ENCODE measurements at regions not wholly inside any gene's neighbourhood (a gene's known extent, or its start where the extent isn't known, plus 50 kb on each side); places are given as distances from the start of the nearest gene placed in this dataset.

DNA sequence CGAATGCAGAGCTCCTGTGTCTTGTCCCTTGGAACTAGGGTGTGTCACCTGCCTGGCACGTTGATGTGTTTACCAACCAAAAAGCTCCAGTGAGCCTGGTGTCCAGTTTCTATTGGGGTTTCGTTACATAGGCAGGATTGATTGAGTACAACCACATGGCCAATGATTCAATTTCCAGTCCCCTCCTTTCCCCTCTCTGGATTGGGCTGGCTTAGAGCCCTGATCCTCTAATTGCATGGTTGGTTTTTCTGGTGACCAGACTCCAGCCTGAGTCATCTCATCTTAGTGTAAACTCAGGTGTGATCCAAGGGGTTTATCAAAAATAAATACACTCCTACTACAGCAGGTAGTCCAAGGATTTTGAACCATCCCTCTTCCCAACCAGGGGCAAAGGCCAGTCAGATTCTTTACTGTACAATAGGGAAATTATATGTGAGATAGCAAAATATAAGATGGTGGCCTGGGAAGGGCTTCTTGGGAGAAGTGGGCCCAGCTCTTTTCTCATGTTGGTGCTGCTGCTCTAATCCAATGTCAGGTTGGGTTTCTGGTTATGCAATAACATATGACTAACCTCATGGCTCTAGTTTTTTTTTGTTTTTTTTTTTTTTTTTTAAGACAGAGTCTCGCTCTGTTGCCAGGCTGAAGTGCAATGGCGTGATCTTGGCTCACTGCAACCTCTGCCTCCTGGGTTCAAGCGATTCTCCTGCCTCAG, 64.7 kb upstream of the MGAT5 start:
- DNase-seq (ENCODE audit: low read depth), result no peak
- TF ChIP-seq, protein P1, sequence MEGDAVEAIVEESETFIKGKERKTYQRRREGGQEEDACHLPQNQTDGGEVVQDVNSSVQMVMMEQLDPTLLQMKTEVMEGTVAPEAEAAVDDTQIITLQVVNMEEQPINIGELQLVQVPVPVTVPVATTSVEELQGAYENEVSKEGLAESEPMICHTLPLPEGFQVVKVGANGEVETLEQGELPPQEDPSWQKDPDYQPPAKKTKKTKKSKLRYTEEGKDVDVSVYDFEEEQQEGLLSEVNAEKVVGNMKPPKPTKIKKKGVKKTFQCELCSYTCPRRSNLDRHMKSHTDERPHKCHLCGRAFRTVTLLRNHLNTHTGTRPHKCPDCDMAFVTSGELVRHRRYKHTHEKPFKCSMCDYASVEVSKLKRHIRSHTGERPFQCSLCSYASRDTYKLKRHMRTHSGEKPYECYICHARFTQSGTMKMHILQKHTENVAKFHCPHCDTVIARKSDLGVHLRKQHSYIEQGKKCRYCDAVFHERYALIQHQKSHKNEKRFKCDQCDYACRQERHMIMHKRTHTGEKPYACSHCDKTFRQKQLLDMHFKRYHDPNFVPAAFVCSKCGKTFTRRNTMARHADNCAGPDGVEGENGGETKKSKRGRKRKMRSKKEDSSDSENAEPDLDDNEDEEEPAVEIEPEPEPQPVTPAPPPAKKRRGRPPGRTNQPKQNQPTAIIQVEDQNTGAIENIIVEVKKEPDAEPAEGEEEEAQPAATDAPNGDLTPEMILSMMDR (IDR thresholded peaks at IDR 0.05; ENCODE audit: control insufficient read depth, insufficient read depth, low read depth, low read length, missing control alignments), result no peak
- no peak overlapping the region for H3K4me3 ChIP-seq (ENCODE audit: control insufficient read depth, low read depth, low read length)

DNA sequence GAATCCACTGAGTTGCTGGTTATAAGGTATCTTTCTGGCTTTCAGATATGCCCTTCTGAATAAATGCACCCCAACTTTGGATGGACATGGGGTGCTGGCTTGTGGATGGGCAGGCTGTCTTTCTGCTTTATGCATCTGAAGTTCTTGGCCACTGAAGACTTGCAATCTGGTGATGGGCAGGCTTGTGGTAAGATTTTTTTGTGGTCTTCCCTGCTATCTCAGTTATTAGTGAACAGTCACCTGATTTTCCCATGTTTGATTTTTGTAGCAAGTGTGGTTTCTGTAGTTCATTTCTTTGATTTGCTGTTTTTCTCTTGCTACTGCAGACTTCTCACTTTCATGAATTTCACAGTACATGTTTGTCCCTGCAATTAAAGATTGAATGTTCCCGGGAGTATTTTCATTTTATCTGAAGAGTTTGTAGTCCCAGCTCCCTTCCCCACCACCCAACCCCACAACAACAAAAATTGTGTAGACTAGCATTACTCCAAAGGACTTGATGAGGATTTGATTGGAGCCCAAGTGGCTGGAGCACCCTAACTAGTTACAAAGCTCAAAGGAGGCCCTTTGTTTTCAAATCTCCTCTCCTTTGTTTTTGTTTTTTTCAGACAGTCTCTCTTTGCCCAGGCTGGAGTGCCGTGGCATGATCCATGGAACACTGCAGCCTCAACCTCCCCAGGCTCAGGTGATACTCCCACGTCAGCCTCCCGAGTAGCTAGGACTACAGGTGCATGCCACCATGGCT, 63.6 kb upstream of the MGAT5 start:
- TF ChIP-seq, protein P1 (IDR thresholded peaks at IDR 0.05; ENCODE audit: control insufficient read depth, insufficient read depth, low read depth, low read length, missing control alignments), result no peak
- H3K4me3 ChIP-seq (ENCODE audit: control insufficient read depth, low read depth, low read length), result no peak overlapping the region
- DNase-seq (ENCODE audit: low read depth), result no peak

DNA sequence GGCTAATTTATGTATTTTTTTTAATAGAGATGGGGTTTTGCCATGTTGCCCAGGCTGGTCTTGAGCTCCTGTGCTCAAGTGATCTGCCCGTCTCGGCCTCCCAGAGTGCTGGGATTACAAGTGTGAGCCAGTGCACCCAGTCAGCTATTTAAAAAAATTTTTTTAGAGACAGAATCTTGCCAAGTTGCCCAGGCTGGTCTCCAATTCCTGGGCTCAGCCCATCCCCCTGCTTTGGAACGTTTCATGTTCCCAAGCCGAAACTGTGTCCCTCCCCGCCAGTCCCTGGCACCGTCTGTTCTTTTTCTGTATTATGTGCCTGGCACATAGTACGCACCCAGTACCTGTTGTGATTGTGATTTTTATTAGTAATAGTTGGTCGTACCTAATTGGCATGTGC, 63.1 kb upstream of the MGAT5 start:
- no peak overlapping the region for H3K4me3 ChIP-seq (ENCODE audit: control insufficient read depth, low read depth, low read length)
- DNase-seq (ENCODE audit: low read depth), result no peak
- TF ChIP-seq, protein P1 (IDR thresholded peaks at IDR 0.05; ENCODE audit: control insufficient read depth, insufficient read depth, low read depth, low read length, missing control alignments), result no peak

- no peak for DNase-seq (ENCODE audit: low read depth)
- TF ChIP-seq, protein P1 (IDR thresholded peaks at IDR 0.05; ENCODE audit: control insufficient read depth, insufficient read depth, low read depth, low read length, missing control alignments), result no peak
- no peak overlapping the region for H3K4me3 ChIP-seq (ENCODE audit: control insufficient read depth, low read depth, low read length)
Measured at GRCh38 chr2:134191835-134192234, 62.0 kb upstream of the MGAT5 start.

GRCh38 chr2:134193006-134193405, 60.9 kb upstream of the MGAT5 start:
- TF ChIP-seq, protein P1 (IDR thresholded peaks at IDR 0.05; ENCODE audit: control insufficient read depth, insufficient read depth, low read depth, low read length, missing control alignments), result no peak
- no peak overlapping the region for H3K4me3 ChIP-seq (ENCODE audit: control insufficient read depth, low read depth, low read length)
- DNase-seq (ENCODE audit: low read depth), result no peak

DNA sequence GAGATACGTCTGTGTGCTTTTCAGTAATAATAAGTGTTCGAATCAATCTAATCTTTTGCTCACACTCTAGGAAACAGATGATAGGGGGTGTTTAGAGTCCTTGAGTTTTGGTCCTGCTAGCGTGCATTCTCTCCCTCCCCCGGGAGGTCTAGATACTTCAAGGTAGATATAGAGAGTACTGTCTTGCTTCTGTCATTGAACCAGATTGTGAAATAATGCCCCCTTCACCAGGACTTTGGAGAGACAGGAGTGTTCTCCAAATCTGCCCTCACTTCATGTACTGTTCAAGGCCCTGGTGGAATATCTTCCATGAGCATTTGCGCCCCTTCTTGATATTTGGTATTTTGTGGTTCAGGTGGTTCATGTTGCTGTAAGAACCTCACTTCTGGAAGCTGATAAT, 59.4 kb upstream of the MGAT5 start:
- H3K4me3 ChIP-seq (ENCODE audit: control insufficient read depth, low read depth, low read length), result no peak overlapping the region
- TF ChIP-seq, protein P1 (IDR thresholded peaks at IDR 0.05; ENCODE audit: control insufficient read depth, insufficient read depth, low read depth, low read length, missing control alignments), result no peak

More for the DNA sequence above, 59.4 kb upstream of the MGAT5 start:
- no peak for DNase-seq (ENCODE audit: low read depth)

All from AG09309 (cell line).